Small intestine (tissue), 7 donors: ENCODE measurements at regions not wholly inside any gene's neighbourhood (a gene's known extent, or its start where the extent isn't known, plus 50 kb on each side); places are given as distances from the start of the nearest gene placed in this dataset.

ENCODE experiments used
- DNase-seq, 2 donors: peaks; one replicate each; pipeline versions ENCODE4 v3.0.0 to v3.0.0-alpha.2; 2013
- FAIRE-seq: peaks from 2 replicates; lab custom pipeline; 2012; peaks lifted over from hg19 to GRCh38; lab: Jason Lieb, UNC
- H3K27ac ChIP-seq, 3 donors: one replicate each; pipeline ENCODE4 v1.5.1; 2013; ENCODE audit warnings: low read length in 2 of 3, mild to moderate bottlenecking in 2 of 3, control low read depth in 1 of 3, inconsistent platforms in 1 of 3, low read depth in 1 of 3, moderate library complexity in 1 of 3
- H3K27me3 ChIP-seq, 3 donors: one replicate each; pipeline ENCODE4 v1.6.1; 2013; ENCODE audit warnings: low read length in 3 of 3, inconsistent platforms in 1 of 3; ENCODE audit not compliant: control insufficient read depth in 3 of 3, insufficient read depth in 3 of 3
- H3K36me3 ChIP-seq, 3 donors: one replicate each; pipeline ENCODE4 v1.6.1; 2013; ENCODE audit warnings: low read length in 3 of 3, inconsistent platforms in 1 of 3, low read depth in 1 of 3, mild to moderate bottlenecking in 1 of 3, moderate library complexity in 1 of 3; ENCODE audit not compliant: control insufficient read depth in 3 of 3, insufficient read depth in 2 of 3
- H3K4me1 ChIP-seq, 3 donors: one replicate each; pipeline ENCODE4 v1.6.1; 2013; ENCODE audit warnings: low read length in 2 of 3, inconsistent platforms in 1 of 3, low read depth in 1 of 3, mild to moderate bottlenecking in 1 of 3, moderate library complexity in 1 of 3; ENCODE audit not compliant: control insufficient read depth in 3 of 3, insufficient read depth in 2 of 3
- H3K4me3 ChIP-seq, 3 donors: one replicate each; pipeline ENCODE4 v1.5.1; 2013; ENCODE audit warnings: low read length in 3 of 3, control low read depth in 1 of 3, inconsistent platforms in 1 of 3, low read depth in 1 of 3, mild to moderate bottlenecking in 1 of 3, moderate library complexity in 1 of 3
- H3K9me3 ChIP-seq, 2 donors: one replicate each; pipeline ENCODE4 v1.6.1; 2013; ENCODE audit warnings: low read depth in 1 of 2, low read length in 1 of 2; ENCODE audit not compliant: control insufficient read depth in 2 of 2, insufficient read depth in 1 of 2
- WGBS, 3 donors: extraction: QIAGEN DNeasy Blood & Tissue Kit; methylation state at CpG; one replicate each; pipeline ENCODE4 v1.1.7; 2013; 5-methylcytosine and 5-hydroxymethylcytosine counted together
- donor health status: healthy with polysubstance abuse.
- donor health status: control.
- donor health status: control.
- donor health status: Bipolar disorder and iron deficiency.
- donor health status: healthy.

DNA sequence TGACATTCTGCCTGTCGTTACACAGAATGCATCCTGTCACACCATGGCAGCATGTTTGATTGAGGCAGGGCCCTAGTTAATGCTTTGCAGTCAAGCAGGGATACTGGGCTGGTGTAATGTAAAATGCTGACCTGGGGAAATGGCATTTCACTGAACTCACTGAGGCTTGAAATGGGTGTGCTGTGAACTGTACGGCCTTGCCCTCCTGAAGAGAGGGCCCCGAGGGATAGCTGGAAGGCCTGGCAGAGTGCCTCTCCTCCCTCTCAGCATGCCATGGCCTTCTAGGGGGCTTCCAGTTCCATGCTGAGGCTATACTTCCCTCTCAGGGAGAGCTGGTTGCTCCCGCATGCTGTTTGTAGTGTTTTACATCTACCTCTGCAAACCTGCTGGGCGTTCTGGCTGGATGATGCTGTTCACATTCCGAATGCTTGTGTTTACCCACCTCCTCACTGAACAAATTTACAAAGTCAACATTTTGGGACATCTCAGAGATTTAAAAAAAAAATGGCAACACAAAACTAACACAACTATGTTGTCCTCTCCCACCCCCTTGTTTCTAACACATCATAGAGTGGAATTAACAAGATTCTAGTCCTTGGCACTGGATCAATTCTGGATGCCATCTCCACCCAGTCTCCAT, 416.7 kb upstream of the CADM1 start:
- Histone ChIP-seq H3K27ac (no peak overlapping the region), H3K4me1 (no peaks in the 10 kb centered on the region), H3K9me3 (no peaks in the 10 kb centered on the region), H3K4me3 (no peak overlapping the region), H3K27me3 (no peaks in the 10 kb centered on the region), H3K36me3 (no peaks in the 10 kb centered on the region)
- 85 to 90% (median 87%) methylated on average over 6 of the region's 6 CpGs for WGBS, 3 donors
- DNase-seq: no peak
- no peak for FAIRE-seq

- Histone ChIP-seq H3K9me3 (no peaks in the 10 kb centered on the region), H3K4me1 (no peaks in the 10 kb centered on the region), H3K36me3 (no peaks in the 10 kb centered on the region), H3K27me3 (no peaks in the 10 kb centered on the region), H3K27ac (no peak overlapping the region), H3K4me3 (no peak overlapping the region)
- FAIRE-seq (no peak), DNase-seq (no peak)
- WGBS, 3 donors: 14 to 27% (median 19%) methylated on average over 1 of the region's 1 CpG
Measured at GRCh38 chr11:115920092-115920461, 415.9 kb upstream of the CADM1 start.

- Histone ChIP-seq H3K9me3 (no peaks in the 10 kb centered on the region), H3K4me3 (no peak overlapping the region), H3K27me3 (no peaks in the 10 kb centered on the region), H3K36me3 (no peaks in the 10 kb centered on the region), H3K27ac (no peak overlapping the region), H3K4me1 (no peaks in the 10 kb centered on the region)
- WGBS, 3 donors: 44 to 57% (median 47%) methylated on average over 4 of the region's 4 CpGs
- DNase-seq (peak in 1 of 2 donors; percentile 17), FAIRE-seq (no peak)
Measured at GRCh38 chr11:115919341-115920091, 415.3 kb upstream of the CADM1 start.

GRCh38 chr11:115918576-115918975, 414.4 kb upstream of the CADM1 start:
- Histone ChIP-seq H3K4me3 (no peak overlapping the region), H3K27ac (no peak overlapping the region), H3K9me3 (no peaks in the 10 kb centered on the region), H3K4me1 (no peaks in the 10 kb centered on the region), H3K36me3 (no peaks in the 10 kb centered on the region), H3K27me3 (no peaks in the 10 kb centered on the region)
- 70 to 79% (median 78%) methylated on average over 2 of the region's 2 CpGs for WGBS, 3 donors
- FAIRE-seq (no peak), DNase-seq (no peak)

DNA sequence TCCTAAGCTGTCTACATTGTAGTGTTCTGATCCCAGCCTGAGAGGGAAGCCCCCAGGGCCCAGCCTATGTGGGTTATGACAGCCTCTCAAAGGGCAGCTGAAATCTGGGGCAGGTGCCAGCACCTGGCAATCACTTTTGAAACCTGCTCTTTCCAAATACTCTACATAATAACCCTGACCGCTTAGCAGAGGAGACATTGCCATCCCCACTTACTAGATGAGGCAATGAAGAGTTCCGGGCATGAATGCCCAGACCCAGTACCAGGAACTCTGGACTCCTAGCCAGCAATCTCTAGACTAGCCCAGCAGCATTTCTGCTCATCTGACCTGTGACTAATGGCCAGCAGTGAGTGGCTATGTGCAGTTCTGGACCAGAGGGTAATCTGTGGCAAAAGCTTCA, 412.4 kb upstream of the CADM1 start:
- peaks cover 0 to 3% (median 2%) of the 10 kb centered on the region in 3 donors for H3K4me1 ChIP-seq
- no peak overlapping the region for H3K27ac ChIP-seq
- no peak overlapping the region for H3K4me3 ChIP-seq
- 11 to 41% (median 17%) methylated on average over 2 of the region's 2 CpGs for WGBS, 3 donors
- no peaks in the 10 kb centered on the region for H3K9me3 ChIP-seq
- no peaks in the 10 kb centered on the region for H3K36me3 ChIP-seq
- no peaks in the 10 kb centered on the region for H3K27me3 ChIP-seq
- DNase-seq (no peak), FAIRE-seq (no peak)

- no peak for FAIRE-seq
- Histone ChIP-seq H3K4me3 (no peak overlapping the region), H3K36me3 (no peaks in the 10 kb centered on the region), H3K27me3 (no peaks in the 10 kb centered on the region), H3K9me3 (peaks cover 0 to 2% of the 10 kb centered on the region in 2 donors), H3K27ac (no peak overlapping the region), H3K4me1 (peaks cover 0 to 3% (median 2%) of the 10 kb centered on the region in 3 donors)
- peak; percentile 8 to 16 for DNase-seq
- 80 to 89% (median 81%) methylated on average over 2 of the region's 2 CpGs for WGBS, 3 donors
Measured at GRCh38 chr11:115912484-115912945, 408.3 kb upstream of the CADM1 start.

GRCh38 chr11:115911613-115912346, 407.6 kb upstream of the CADM1 start:
- 20 to 54% (median 37%) methylated on average over 14 of the region's 14 CpGs for WGBS, 3 donors
- no peak for FAIRE-seq
- H3K36me3 ChIP-seq: no peaks in the 10 kb centered on the region

GRCh38 chr11:115910379-115910778, 406.2 kb upstream of the CADM1 start:
- no peaks in the 10 kb centered on the region for H3K36me3 ChIP-seq
- 63 to 72% (median 64%) methylated on average over 1 of the region's 1 CpG for WGBS, 3 donors
- no peak overlapping the region for H3K4me3 ChIP-seq
- DNase-seq (no peak), FAIRE-seq (no peak)
- H3K4me1 ChIP-seq: peaks cover 0 to 3% (median 2%) of the 10 kb centered on the region in 3 donors
- H3K27me3 ChIP-seq: peaks cover 0 to 3% (median 0%) of the 10 kb centered on the region in 3 donors
- H3K9me3 ChIP-seq: peaks cover 0 to 2% of the 10 kb centered on the region in 2 donors
- no peak overlapping the region for H3K27ac ChIP-seq

More at GRCh38 chr11:115911613-115912346, 407.6 kb upstream of the CADM1 start:
- Histone ChIP-seq H3K4me3 (no peak overlapping the region), H3K27me3 (no peaks in the 10 kb centered on the region), H3K27ac (no peak overlapping the region), H3K9me3 (peaks cover 0 to 2% of the 10 kb centered on the region in 2 donors), H3K4me1 (peaks cover 0 to 3% (median 2%) of the 10 kb centered on the region in 3 donors)
- peak; percentile 9 to 45 for DNase-seq
